Endothelial cell of umbilical vein (primary cell): ENCODE measurements at regions not wholly inside any gene's neighbourhood (a gene's known extent, or its start where the extent isn't known, plus 50 kb on each side); places are given as distances from the start of the nearest gene placed in this dataset.

Experiments used
- BruUV-seq: library from RNA; stranded (reverse); fragments of 400-500 nt; replicated peaks from 2 replicates; lab custom pipeline; 2021; lab: Mats Ljungman, UMichigan
- CTCF ChIA-PET: fragments of 300-600, 350-600 bp; sonication (Branson Sonifier 250); formaldehyde crosslinking; loops from one replicate; lab custom pipeline; 2021; ENCODE audit warnings: antibody characterized with exemption, inconsistent platforms; lab: Charles Lee
- POLR2A ChIA-PET: fragments of 300-600, 350-600 bp; sonication (Branson Sonifier 250); formaldehyde crosslinking; loops from one replicate; lab custom pipeline; 2021; ENCODE audit warnings: antibody characterized with exemption, inconsistent platforms; lab: Charles Lee
- DNase-seq: peaks from one replicate; pipeline ENCODE4 v3.0.0-alpha.2; 2011; ENCODE audit warnings: low read depth, low spot score
- FAIRE-seq: peaks from 2 replicates; lab custom pipeline; 2011; peaks lifted over from hg19 to GRCh38; lab: Jason Lieb, UNC
- H2AFZ ChIP-seq: 2 replicates; pipeline ENCODE4 v1.6.0; 2012; ENCODE audit warnings: low read depth, low read length, control low read depth, inconsistent platforms
- H3K27ac ChIP-seq: 2 replicates; pipeline ENCODE4 v1.5.1; 2011; ENCODE audit warnings: low read depth, mild to moderate bottlenecking, control low read depth, low read length, moderate library complexity; ENCODE audit not compliant: insufficient read depth
- H3K27me3 ChIP-seq, 2 experiments: 2 replicates each; pipeline versions ENCODE4 v1.6.0 to v1.6.1; 2011; ENCODE audit warnings: low read length in 2 of 2, mixed read lengths in 1 of 2; ENCODE audit not compliant: control insufficient read depth in 2 of 2, insufficient read depth in 2 of 2
- H3K36me3 ChIP-seq, 2 experiments: 2 replicates in 1 of 2; 3 replicates in 1 of 2; pipeline ENCODE4 v1.5.1; 2011; ENCODE audit warnings: low read length in 2 of 2, mild to moderate bottlenecking in 1 of 2, moderate library complexity in 1 of 2; ENCODE audit not compliant: control insufficient read depth in 2 of 2, insufficient read depth in 2 of 2; ENCODE audit errors: extremely low read depth in 1 of 2
- H3K4me1 ChIP-seq: 3 replicates; pipeline ENCODE4 v1.5.1; 2011; ENCODE audit warnings: mild to moderate bottlenecking, low read length; ENCODE audit not compliant: control insufficient read depth, insufficient read depth; ENCODE audit errors: extremely low read depth
- H3K4me2 ChIP-seq: 2 replicates; pipeline ENCODE4 v1.6.1; 2011; ENCODE audit warnings: low read length, control low read depth, mixed read lengths; ENCODE audit not compliant: insufficient read depth
- H3K4me3 ChIP-seq, 3 experiments: fragments of 200-600 bp in 1 of 3; sonication (generic), shearing (Covaris generic) in 1 of 3; replicated peaks in 1 of 3; 2 replicates each; pipeline ENCODE4 v1.5.1; 2011 to 2016; ENCODE audit warnings: control low read depth in 3 of 3, low read length in 3 of 3, mild to moderate bottlenecking in 2 of 3, inconsistent platforms in 1 of 3, low read depth in 1 of 3, moderate library complexity in 1 of 3; ENCODE audit not compliant: insufficient read depth in 1 of 3
- H3K79me2 ChIP-seq: 2 replicates; pipeline ENCODE4 v1.6.0; 2012; ENCODE audit warnings: low read length, inconsistent platforms; ENCODE audit not compliant: control insufficient read depth, insufficient read depth
- H3K9ac ChIP-seq: replicated peaks from 2 replicates; pipeline ENCODE3; 2011; ENCODE audit warnings: low read length, control low read depth; ENCODE audit not compliant: insufficient read depth; ENCODE audit errors: extremely low read depth
- H3K9me1 ChIP-seq: replicated peaks from 3 replicates; pipeline ENCODE4 v1.6.0; 2011; ENCODE audit warnings: mild to moderate bottlenecking, low read length; ENCODE audit not compliant: control insufficient read depth, insufficient read depth; ENCODE audit errors: extremely low read depth
- H3K9me3 ChIP-seq: replicated peaks from 2 replicates; pipeline ENCODE4 v1.5.1; 2012; ENCODE audit warnings: low read length, inconsistent platforms; ENCODE audit not compliant: control insufficient read depth, insufficient read depth
- H4K20me1 ChIP-seq: replicated peaks from 2 replicates; pipeline ENCODE3; 2011; ENCODE audit warnings: mild to moderate bottlenecking, low read length; ENCODE audit not compliant: control insufficient read depth, insufficient read depth; ENCODE audit errors: extremely low read depth
- CTCF ChIP-seq, 2 donors: IDR thresholded peaks; 1 replicate in 1 of 2; 2 replicates in 1 of 2; pipeline ENCODE4 v1.5.1; 2011; ENCODE audit warnings: low read length in 2 of 2, mild to moderate bottlenecking in 2 of 2, moderate library complexity in 2 of 2, control low read depth in 1 of 2, inconsistent platforms in 1 of 2, low read depth in 1 of 2; ENCODE audit not compliant: insufficient read depth in 1 of 2; ENCODE audit errors: extremely low read depth in 1 of 2
- EZH2 ChIP-seq: IDR thresholded peaks from 2 replicates; pipeline ENCODE4 v1.6.1; 2012; ENCODE audit warnings: borderline replicate concordance, low read depth, mild to moderate bottlenecking, moderate library complexity, low read length, inconsistent platforms; ENCODE audit not compliant: severe bottlenecking
- FOS ChIP-seq: IDR thresholded peaks from 2 replicates; pipeline ENCODE4 v1.6.1; 2011; ENCODE audit warnings: mild to moderate bottlenecking, low read length, moderate library complexity, borderline replicate concordance; ENCODE audit not compliant: insufficient read depth
- GATA2 ChIP-seq: IDR thresholded peaks from 2 replicates; pipeline ENCODE4 v1.7.0; 2011; ENCODE audit warnings: low read depth, mild to moderate bottlenecking, moderate library complexity, mixed read lengths, low read length; ENCODE audit not compliant: insufficient read length, insufficient read depth
- JUN ChIP-seq: IDR thresholded peaks from 2 replicates; pipeline ENCODE4 v1.6.1; 2011; ENCODE audit warnings: borderline replicate concordance, low read depth; ENCODE audit not compliant: insufficient read length, insufficient read depth
- MAX ChIP-seq: IDR thresholded peaks from 2 replicates; pipeline ENCODE4 v1.6.1; 2011; ENCODE audit not compliant: insufficient read depth, insufficient read length
- MYC ChIP-seq: IDR thresholded peaks from one replicate; pipeline ENCODE4 v1.6.1; 2011; ENCODE audit warnings: mild to moderate bottlenecking, low read depth, low read length
- POLR2A ChIP-seq: IDR thresholded peaks from 2 replicates; pipeline ENCODE4 v1.6.1; 2012; ENCODE audit warnings: low read depth, mild to moderate bottlenecking, control low read depth, low read length
- POLR2AphosphoS5 ChIP-seq: IDR thresholded peaks from 2 replicates; pipeline ENCODE4 v1.6.1; 2012; ENCODE audit warnings: low read depth, mild to moderate bottlenecking, control low read depth, low read length, moderate library complexity; ENCODE audit not compliant: insufficient read depth
- dilution Hi-C: fragments of 300-500 bp; cut with MboI; formaldehyde crosslinking; loops from one replicate; pipeline ENCODE4 v1.15.0; 2019; ENCODE audit warnings: low sequenced_read_pairs; ENCODE audit not compliant: extremely low pct_ligation_motif_present
- intact Hi-C: fragments of 100-400 bp; cut with micrococcal nuclease; formaldehyde crosslinking; loops from one replicate; pipeline ENCODE4 v1.10.0; 2022

GRCh38 chr15:69599271-69599670 is 146.7 kb downstream of the RPLP1 start:
- no peaks in the 10 kb centered on the region for H3K4me1 ChIP-seq
- no peak overlapping the region for H3K9ac ChIP-seq
- H3K9me3 ChIP-seq, result no peaks in the 10 kb centered on the region
- intact Hi-C loops, result no loop called here
- BruUV-seq, result no TSS peak
- TF ChIP-seq CTCF (IDR thresholded peaks at IDR 0.05; ENCODE audit: extremely low read depth in 1 of 2, insufficient read depth in 1 of 2, low read depth in 1 of 2, low read length in 2 of 2) (no peak), MAX (no peak), POLR2AphosphoS5 (no peak)
- CTCF ChIA-PET, result no interaction called here
- H3K9me1 ChIP-seq, result no peaks in the 10 kb centered on the region
- dilution Hi-C loops, result no loop called here
- POLR2A ChIA-PET, result no interaction called here
- no peak overlapping the region for H3K4me3 ChIP-seq
- FAIRE-seq, result no peak
- peaks cover 2 to 8% of the 10 kb centered on the region in 2 experiments for H3K27me3 ChIP-seq
- H2AFZ ChIP-seq, result no peak overlapping the region
- no peak overlapping the region for H3K27ac ChIP-seq
- H3K79me2 ChIP-seq, result no peaks in the 10 kb centered on the region
- DNase-seq, result no peak
- no peaks in the 10 kb centered on the region for H4K20me1 ChIP-seq
- no peak overlapping the region for H3K4me2 ChIP-seq
- no peaks in the 10 kb centered on the region for H3K36me3 ChIP-seq

GRCh38 chr15:69600556-69601085 is 148.0 kb downstream of the RPLP1 start:
- Histone ChIP-seq H3K27me3 (no peaks in the 10 kb centered on the region), H3K36me3 (no peaks in the 10 kb centered on the region), H2AFZ (no peak overlapping the region), H3K9me3 (no peaks in the 10 kb centered on the region), H3K27ac (no peak overlapping the region), H4K20me1 (no peaks in the 10 kb centered on the region), H3K4me2 (no peak overlapping the region), H3K9me1 (no peaks in the 10 kb centered on the region), H3K79me2 (no peaks in the 10 kb centered on the region), H3K4me1 (no peaks in the 10 kb centered on the region), H3K4me3 (no peak overlapping the region), H3K9ac (no peak overlapping the region)
- POLR2A ChIA-PET, result no interaction called here
- no peak for FAIRE-seq
- CTCF ChIA-PET, result interaction anchor here (1.6 kb wide), 1 partner anchor 11 kb away, joined by 4 read pairs; no protein-coding TSS in a partner anchor
- BruUV-seq, result no TSS peak
- intact Hi-C loops, result no loop called here
- TF ChIP-seq POLR2AphosphoS5, result no peak
- TF ChIP-seq POLR2A, result no peak
- no peak for TF ChIP-seq FOS
- no peak for TF ChIP-seq JUN
- TF ChIP-seq MAX, result no peak
- TF ChIP-seq GATA2, result no peak
- no peak for TF ChIP-seq MYC
- TF ChIP-seq CTCF (IDR thresholded peaks at IDR 0.05; ENCODE audit: extremely low read depth in 1 of 2, insufficient read depth in 1 of 2, low read depth in 1 of 2, low read length in 2 of 2), result no peak
- no peak for TF ChIP-seq EZH2
- no peak for DNase-seq
- dilution Hi-C loops, result no loop called here
